GM12878 (cell line): ENCODE measurements at regions not wholly inside any gene's neighbourhood (a gene's known extent, or its start where the extent isn't known, plus 50 kb on each side); places are given as distances from the start of the nearest gene placed in this dataset.

ENCODE experiments used
- ATAC-seq: fragments of 200-7000 bp; cut with Tn5 transposase; 3 replicates; pipeline ENCODE4 v1.9.1; 2020; ENCODE audit warnings: mild to moderate bottlenecking, moderate library complexity
- BruUV-seq: library from RNA; stranded (reverse); fragments of 400-500 nt; replicated peaks from 2 replicates; lab custom pipeline; 2021; lab: Mats Ljungman, UMichigan
- CTCF ChIA-PET: fragments of 300-600 bp; sonication (Branson Sonifier 250); formaldehyde crosslinking; extraction: SDS; loops from one replicate; lab custom pipeline; 2021; ENCODE audit warnings: inconsistent platforms; lab: Yijun Ruan, JAX
- POLR2A ChIA-PET: fragments of 350-600 bp; formaldehyde crosslinking; extraction: SDS; loops from one replicate; lab custom pipeline; 2021; ENCODE audit warnings: inconsistent platforms; lab: Charles Lee
- RAD21 ChIA-PET: fragments of 300-600 bp; sonication (Branson Sonifier 250); formaldehyde crosslinking; loops from one replicate; lab custom pipeline; 2023; ENCODE audit warnings: antibody characterized with exemption; ENCODE audit not compliant: unreplicated experiment; lab: Charles Lee
- SMC1A ChIA-PET: fragments of 300-600 bp; sonication (Branson Sonifier 250); formaldehyde crosslinking; loops from one replicate; lab custom pipeline; 2023; ENCODE audit not compliant: unreplicated experiment, uncharacterized antibody; lab: Charles Lee
- DNase-seq: peaks from one replicate; pipeline ENCODE4 v3.0.0-alpha.2; 2011; ENCODE audit warnings: low read depth, low spot score
- FAIRE-seq: peaks from 3 replicates; lab custom pipeline; 2011; peaks lifted over from hg19 to GRCh38; lab: Jason Lieb, UNC
- H2AFZ ChIP-seq: 2 replicates; pipeline ENCODE4 v1.6.0; 2011; ENCODE audit warnings: low read depth, low read length, control low read depth; ENCODE audit not compliant: control insufficient read depth
- H3K27ac ChIP-seq: 2 replicates; pipeline ENCODE4 v1.5.1; 2011; ENCODE audit warnings: control low read depth; ENCODE audit not compliant: control insufficient read depth, insufficient read depth
- H3K27me3 ChIP-seq, 2 experiments: replicated peaks in 1 of 2; 2 replicates each; pipeline versions ENCODE4 v1.6.0 to v1.6.1; 2011; ENCODE audit warnings: low read length in 1 of 2; ENCODE audit not compliant: control insufficient read depth in 2 of 2, insufficient read depth in 2 of 2
- H3K36me3 ChIP-seq, 2 experiments: 2 replicates each; pipeline ENCODE4 v1.5.1; 2011; ENCODE audit warnings: low read length in 1 of 2; ENCODE audit not compliant: control insufficient read depth in 2 of 2, insufficient read depth in 2 of 2
- H3K4me1 ChIP-seq: 2 replicates; pipeline ENCODE4 v1.6.1; 2011; ENCODE audit warnings: mild to moderate bottlenecking, low read length, moderate library complexity, mixed read lengths; ENCODE audit not compliant: control insufficient read depth, insufficient read depth
- H3K4me2 ChIP-seq: 2 replicates; pipeline ENCODE4 v1.6.0; 2011; ENCODE audit warnings: control low read depth; ENCODE audit not compliant: control insufficient read depth, insufficient read depth
- H3K4me3 ChIP-seq: fragments of 200-600 bp; sonication (generic); 2 replicates; pipeline ENCODE4 v1.5.1; 2016
- H3K79me2 ChIP-seq: 2 replicates; pipeline ENCODE4 v1.6.0; 2011; ENCODE audit warnings: low read length; ENCODE audit not compliant: control insufficient read depth, insufficient read depth
- H3K9ac ChIP-seq: 2 replicates; pipeline ENCODE4 v1.8.0; 2011; ENCODE audit warnings: low read length, control low read depth, mixed read lengths; ENCODE audit not compliant: control insufficient read depth, insufficient read depth
- H3K9me3 ChIP-seq: replicated peaks from 3 replicates; pipeline ENCODE4 v1.5.1; 2011; ENCODE audit warnings: mild to moderate bottlenecking, low read length; ENCODE audit not compliant: control insufficient read depth, insufficient read depth
- H4K20me1 ChIP-seq: 2 replicates; pipeline ENCODE4 v1.6.0; 2011; ENCODE audit not compliant: control insufficient read depth, insufficient read depth
- ATF7 ChIP-seq: fragments of 450-650 bp; IDR thresholded peaks from 2 replicates; pipeline ENCODE4 v1.6.1; 2016; ENCODE audit warnings: low read depth, mild to moderate bottlenecking
- BCL11A ChIP-seq: IDR thresholded peaks from 2 replicates; pipeline ENCODE4 v1.6.1; 2011; ENCODE audit warnings: low read depth, low read length
- CHD4 ChIP-seq: fragments of 200-600 bp; sonication (generic); IDR thresholded peaks from 2 replicates; pipeline ENCODE4 v1.6.1; 2016; ENCODE audit warnings: mild to moderate bottlenecking
- EP300 ChIP-seq, 2 experiments: fragments of 150-350 bp in 1 of 2; IDR thresholded peaks; 2 replicates each; pipeline ENCODE4 v1.6.1; 2011 to 2012; ENCODE audit warnings: low read depth in 2 of 2, low read length in 2 of 2, borderline replicate concordance in 1 of 2, improper control_type of control experiment in 1 of 2, inconsistent platforms in 1 of 2; ENCODE audit not compliant: control insufficient read depth in 1 of 2
- ESRRA ChIP-seq: IDR thresholded peaks from 2 replicates; pipeline ENCODE4 v1.6.1; 2012; ENCODE audit warnings: mild to moderate bottlenecking, low read length, improper control_type of control experiment
- GABPA ChIP-seq: IDR thresholded peaks from 2 replicates; pipeline ENCODE4 v1.6.1; 2014; ENCODE audit warnings: antibody characterized with exemption, low read depth, mild to moderate bottlenecking, inconsistent platforms
- HDGF ChIP-seq: fragments of 450-650 bp; IDR thresholded peaks from 2 replicates; pipeline ENCODE4 v1.6.1; 2016; ENCODE audit warnings: antibody characterized with exemption
- IKZF1 ChIP-seq: fragments of 450-650 bp; conservative IDR thresholded peaks from 2 replicates; pipeline ENCODE4 v1.6.1; 2017; ENCODE audit warnings: antibody characterized with exemption, mild to moderate bottlenecking
- NRF1 ChIP-seq: conservative IDR thresholded peaks from 2 replicates; pipeline ENCODE4 v1.6.1; 2011; ENCODE audit warnings: mild to moderate bottlenecking, low read depth, low read length, improper control_type of control experiment
- PAX5 ChIP-seq: IDR thresholded peaks from 2 replicates; pipeline ENCODE4 v1.6.1; 2011; ENCODE audit warnings: low read depth, low read length, borderline replicate concordance
- ZNF207 ChIP-seq: fragments of 450-650 bp; IDR thresholded peaks from 2 replicates; pipeline ENCODE4 v1.6.1; 2014; ENCODE audit warnings: antibody characterized with exemption, mild to moderate bottlenecking, borderline replicate concordance
- ZNF622 ChIP-seq: fragments of 450-650 bp; IDR thresholded peaks from 2 replicates; pipeline ENCODE4 v1.6.1; 2017; ENCODE audit warnings: mild to moderate bottlenecking, inconsistent platforms
- WGBS: methylation state at CpG from one replicate; pipeline ENCODE4 v1.1.6; 2016; ENCODE audit warnings: low lambda C conversion rate; ENCODE audit not compliant: insufficient replicate concordance, insufficient coverage; ENCODE audit errors: missing lambda C conversion rate; 5-methylcytosine and 5-hydroxymethylcytosine counted together
- in situ Hi-C: fragments of 300-500 bp; cut with MboI; formaldehyde crosslinking; loops from 9 replicates; pipeline ENCODE4 v1.14.3; 2018; ENCODE audit warnings: mixed read lengths
- intact Hi-C: fragments of 100-400 bp; cut with micrococcal nuclease; formaldehyde crosslinking; loops from one replicate; pipeline ENCODE4 v1.14.2; 2022; ENCODE audit not compliant: unreplicated experiment
- TF ChIP-seq, protein P1 (sequence below): IDR thresholded peaks from 2 replicates; pipeline ENCODE4 v1.6.1; 2011; ENCODE audit warnings: borderline replicate concordance, low read depth, mild to moderate bottlenecking, moderate library complexity, mixed read lengths, low read length; ENCODE audit not compliant: insufficient read depth; ENCODE audit errors: extremely low read length
- TF ChIP-seq, protein P2 (sequence below): IDR thresholded peaks from 2 replicates; pipeline ENCODE4 v1.6.1; 2012; ENCODE audit warnings: mild to moderate bottlenecking, low read depth, low read length
- TF ChIP-seq, protein P3 (sequence below): IDR thresholded peaks from 2 replicates; pipeline ENCODE4 v1.6.1; 2012; ENCODE audit warnings: low read length, inconsistent platforms
- TF ChIP-seq, protein P4 (sequence below): IDR thresholded peaks from 2 replicates; pipeline ENCODE4 v1.6.1; 2011; ENCODE audit warnings: low read depth, low read length, improper control_type of control experiment, borderline replicate concordance

DNA sequence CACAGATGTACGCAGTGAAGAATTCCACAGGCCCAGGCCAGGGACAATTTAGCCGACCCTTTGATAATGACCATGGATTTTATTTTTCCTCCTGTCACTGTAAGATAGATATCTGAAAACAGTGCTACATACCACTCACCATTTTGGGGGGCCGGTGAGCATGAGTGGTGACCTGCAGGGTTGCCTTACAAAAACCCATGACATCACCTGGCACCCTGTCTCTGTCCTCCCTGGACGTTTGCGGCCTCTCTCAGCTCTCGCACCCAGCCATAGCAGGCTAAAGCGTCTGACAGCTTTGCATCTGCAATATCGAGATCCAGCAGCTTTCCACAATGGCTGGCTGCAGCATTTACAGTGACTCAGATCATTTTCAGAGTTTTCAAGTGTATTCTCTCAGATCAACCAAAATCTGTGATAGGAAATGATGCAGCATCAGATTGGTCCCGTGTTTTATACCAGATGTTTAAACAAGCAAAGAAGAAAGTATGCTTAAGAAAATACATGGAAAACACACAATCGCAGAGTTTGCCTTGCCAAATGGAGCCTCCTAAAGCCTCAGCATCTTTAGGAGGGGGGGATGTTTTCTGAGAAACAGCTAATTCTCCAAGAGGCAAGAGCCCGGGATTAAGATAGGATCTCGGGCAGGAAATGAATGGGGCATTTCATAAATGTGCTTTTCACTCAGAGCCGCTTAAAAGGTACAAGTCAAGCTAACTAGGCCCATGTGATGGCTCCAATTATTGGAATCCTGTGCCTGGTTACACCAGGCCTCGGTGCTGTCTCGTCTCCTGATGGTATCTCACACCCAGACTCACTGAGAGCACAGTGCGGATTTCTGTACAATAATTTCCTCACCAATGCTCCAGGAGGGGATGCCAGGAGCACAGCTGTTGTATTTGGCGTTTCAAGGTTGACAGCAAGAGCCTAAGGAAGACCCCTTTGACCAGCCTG lies 257.3 kb downstream of the XXYLT1 start:
- BruUV-seq, result no TSS peak
- ChIA-PET SMC1A (interaction anchor here (0.9 kb wide), 1 partner anchor 94 kb away, joined by 3 read pairs; no protein-coding TSS in a partner anchor), RAD21 (no interaction called here), CTCF (interaction anchor here (1.2 kb wide), 1 partner anchor 331 kb away, joined by 3 read pairs; no protein-coding TSS in a partner anchor), POLR2A (no interaction called here)
- Histone ChIP-seq H4K20me1 (no peaks in the 10 kb centered on the region), H2AFZ (no peak overlapping the region), H3K79me2 (no peaks in the 10 kb centered on the region), H3K9me3 (no peaks in the 10 kb centered on the region), H3K4me3 (no peak overlapping the region), H3K27ac (no peak overlapping the region), H3K36me3 (no peaks in the 10 kb centered on the region), H3K4me1 (no peaks in the 10 kb centered on the region), H3K27me3 (peaks cover 0 to 5% of the 10 kb centered on the region in 2 experiments; a peak in 2 of 4 replicates), H3K4me2 (no peak overlapping the region), H3K9ac (no peak overlapping the region)
- no peak for DNase-seq
- in situ Hi-C loops (no loop called here), intact Hi-C loops (no loop called here)
- no peak for FAIRE-seq
- ATAC-seq, result no peak
- WGBS, result 41% methylated on average over 17 of the region's 17 CpGs
- TF ChIP-seq ATF7, result no peak
- no peak for TF ChIP-seq GABPA
- TF ChIP-seq, protein P1, sequence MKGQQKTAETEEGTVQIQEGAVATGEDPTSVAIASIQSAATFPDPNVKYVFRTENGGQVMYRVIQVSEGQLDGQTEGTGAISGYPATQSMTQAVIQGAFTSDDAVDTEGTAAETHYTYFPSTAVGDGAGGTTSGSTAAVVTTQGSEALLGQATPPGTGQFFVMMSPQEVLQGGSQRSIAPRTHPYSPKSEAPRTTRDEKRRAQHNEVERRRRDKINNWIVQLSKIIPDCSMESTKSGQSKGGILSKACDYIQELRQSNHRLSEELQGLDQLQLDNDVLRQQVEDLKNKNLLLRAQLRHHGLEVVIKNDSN, result no peak
- no peak for TF ChIP-seq ESRRA
- TF ChIP-seq BCL11A, result no peak
- TF ChIP-seq ZNF207, result no peak
- TF ChIP-seq CHD4, result no peak
- TF ChIP-seq PAX5, result no peak
- TF ChIP-seq, protein P2, sequence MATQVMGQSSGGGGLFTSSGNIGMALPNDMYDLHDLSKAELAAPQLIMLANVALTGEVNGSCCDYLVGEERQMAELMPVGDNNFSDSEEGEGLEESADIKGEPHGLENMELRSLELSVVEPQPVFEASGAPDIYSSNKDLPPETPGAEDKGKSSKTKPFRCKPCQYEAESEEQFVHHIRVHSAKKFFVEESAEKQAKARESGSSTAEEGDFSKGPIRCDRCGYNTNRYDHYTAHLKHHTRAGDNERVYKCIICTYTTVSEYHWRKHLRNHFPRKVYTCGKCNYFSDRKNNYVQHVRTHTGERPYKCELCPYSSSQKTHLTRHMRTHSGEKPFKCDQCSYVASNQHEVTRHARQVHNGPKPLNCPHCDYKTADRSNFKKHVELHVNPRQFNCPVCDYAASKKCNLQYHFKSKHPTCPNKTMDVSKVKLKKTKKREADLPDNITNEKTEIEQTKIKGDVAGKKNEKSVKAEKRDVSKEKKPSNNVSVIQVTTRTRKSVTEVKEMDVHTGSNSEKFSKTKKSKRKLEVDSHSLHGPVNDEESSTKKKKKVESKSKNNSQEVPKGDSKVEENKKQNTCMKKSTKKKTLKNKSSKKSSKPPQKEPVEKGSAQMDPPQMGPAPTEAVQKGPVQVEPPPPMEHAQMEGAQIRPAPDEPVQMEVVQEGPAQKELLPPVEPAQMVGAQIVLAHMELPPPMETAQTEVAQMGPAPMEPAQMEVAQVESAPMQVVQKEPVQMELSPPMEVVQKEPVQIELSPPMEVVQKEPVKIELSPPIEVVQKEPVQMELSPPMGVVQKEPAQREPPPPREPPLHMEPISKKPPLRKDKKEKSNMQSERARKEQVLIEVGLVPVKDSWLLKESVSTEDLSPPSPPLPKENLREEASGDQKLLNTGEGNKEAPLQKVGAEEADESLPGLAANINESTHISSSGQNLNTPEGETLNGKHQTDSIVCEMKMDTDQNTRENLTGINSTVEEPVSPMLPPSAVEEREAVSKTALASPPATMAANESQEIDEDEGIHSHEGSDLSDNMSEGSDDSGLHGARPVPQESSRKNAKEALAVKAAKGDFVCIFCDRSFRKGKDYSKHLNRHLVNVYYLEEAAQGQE, result no peak
- TF ChIP-seq, protein P3, sequence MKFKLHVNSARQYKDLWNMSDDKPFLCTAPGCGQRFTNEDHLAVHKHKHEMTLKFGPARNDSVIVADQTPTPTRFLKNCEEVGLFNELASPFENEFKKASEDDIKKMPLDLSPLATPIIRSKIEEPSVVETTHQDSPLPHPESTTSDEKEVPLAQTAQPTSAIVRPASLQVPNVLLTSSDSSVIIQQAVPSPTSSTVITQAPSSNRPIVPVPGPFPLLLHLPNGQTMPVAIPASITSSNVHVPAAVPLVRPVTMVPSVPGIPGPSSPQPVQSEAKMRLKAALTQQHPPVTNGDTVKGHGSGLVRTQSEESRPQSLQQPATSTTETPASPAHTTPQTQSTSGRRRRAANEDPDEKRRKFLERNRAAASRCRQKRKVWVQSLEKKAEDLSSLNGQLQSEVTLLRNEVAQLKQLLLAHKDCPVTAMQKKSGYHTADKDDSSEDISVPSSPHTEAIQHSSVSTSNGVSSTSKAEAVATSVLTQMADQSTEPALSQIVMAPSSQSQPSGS, result no peak
- TF ChIP-seq EP300 (IDR thresholded peaks at IDR 0.05; ENCODE audit: borderline replicate concordance in 1 of 2, control insufficient read depth in 1 of 2, low read depth in 2 of 2, low read length in 2 of 2), result no peak
- TF ChIP-seq, protein P4, sequence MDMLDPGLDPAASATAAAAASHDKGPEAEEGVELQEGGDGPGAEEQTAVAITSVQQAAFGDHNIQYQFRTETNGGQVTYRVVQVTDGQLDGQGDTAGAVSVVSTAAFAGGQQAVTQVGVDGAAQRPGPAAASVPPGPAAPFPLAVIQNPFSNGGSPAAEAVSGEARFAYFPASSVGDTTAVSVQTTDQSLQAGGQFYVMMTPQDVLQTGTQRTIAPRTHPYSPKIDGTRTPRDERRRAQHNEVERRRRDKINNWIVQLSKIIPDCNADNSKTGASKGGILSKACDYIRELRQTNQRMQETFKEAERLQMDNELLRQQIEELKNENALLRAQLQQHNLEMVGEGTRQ, result no peak
- no peak for TF ChIP-seq NRF1
- no peak for TF ChIP-seq ZNF622
- TF ChIP-seq HDGF, result no peak
- TF ChIP-seq IKZF1, result no peak
